Stomach (tissue), 4 donors: ENCODE measurements at regions not wholly inside any gene's neighbourhood (a gene's known extent, or its start where the extent isn't known, plus 50 kb on each side); places are given as distances from the start of the nearest gene placed in this dataset.

ENCODE experiments used
- POLR2A ChIP-seq, 4 donors: fragments of 450-650 bp; IDR thresholded peaks; one replicate each; pipeline ENCODE4 v1.6.1; 2016; ENCODE audit warnings: antibody characterized with exemption in 4 of 4, control low read depth in 2 of 4, mild to moderate bottlenecking in 1 of 4, moderate library complexity in 1 of 4
- POLR2AphosphoS5 ChIP-seq, 3 donors: sonication (generic); formaldehyde crosslinking; IDR thresholded peaks; one replicate each; pipeline ENCODE4 v1.6.1; 2016; ENCODE audit warnings: antibody characterized with exemption in 3 of 3
- TF ChIP-seq, protein P1 (sequence below), 7 experiments: fragments of 450-650 bp in 4 of 7; fragments of 200-600 bp in 3 of 7; sonication (generic) in 3 of 7; IDR thresholded peaks; one replicate each; pipeline ENCODE4 v1.5.1; 2016 to 2019; ENCODE audit warnings: antibody characterized with exemption in 7 of 7, control low read depth in 2 of 7, mild to moderate bottlenecking in 1 of 7

DNA sequence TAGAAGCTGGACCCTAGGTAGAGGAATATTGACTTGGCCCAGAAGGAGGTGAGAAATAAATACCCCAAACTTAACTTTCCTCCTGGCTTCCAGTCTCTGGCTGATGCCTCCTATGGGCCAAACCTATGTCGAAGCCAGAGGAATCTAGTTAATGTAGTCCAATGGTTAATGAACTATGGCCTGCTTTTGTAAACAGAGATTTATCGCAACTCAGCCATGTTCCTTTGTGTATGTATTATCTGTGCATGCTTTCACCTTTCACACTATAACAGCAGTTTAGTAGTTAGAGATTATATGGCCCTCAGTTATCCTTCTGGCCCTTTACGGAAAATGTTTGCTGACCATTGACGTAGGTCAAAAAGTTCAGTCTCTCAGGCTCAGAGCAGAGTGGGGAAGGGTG lies 67.3 kb upstream of the BARD1 start:
- TF ChIP-seq, protein P1, sequence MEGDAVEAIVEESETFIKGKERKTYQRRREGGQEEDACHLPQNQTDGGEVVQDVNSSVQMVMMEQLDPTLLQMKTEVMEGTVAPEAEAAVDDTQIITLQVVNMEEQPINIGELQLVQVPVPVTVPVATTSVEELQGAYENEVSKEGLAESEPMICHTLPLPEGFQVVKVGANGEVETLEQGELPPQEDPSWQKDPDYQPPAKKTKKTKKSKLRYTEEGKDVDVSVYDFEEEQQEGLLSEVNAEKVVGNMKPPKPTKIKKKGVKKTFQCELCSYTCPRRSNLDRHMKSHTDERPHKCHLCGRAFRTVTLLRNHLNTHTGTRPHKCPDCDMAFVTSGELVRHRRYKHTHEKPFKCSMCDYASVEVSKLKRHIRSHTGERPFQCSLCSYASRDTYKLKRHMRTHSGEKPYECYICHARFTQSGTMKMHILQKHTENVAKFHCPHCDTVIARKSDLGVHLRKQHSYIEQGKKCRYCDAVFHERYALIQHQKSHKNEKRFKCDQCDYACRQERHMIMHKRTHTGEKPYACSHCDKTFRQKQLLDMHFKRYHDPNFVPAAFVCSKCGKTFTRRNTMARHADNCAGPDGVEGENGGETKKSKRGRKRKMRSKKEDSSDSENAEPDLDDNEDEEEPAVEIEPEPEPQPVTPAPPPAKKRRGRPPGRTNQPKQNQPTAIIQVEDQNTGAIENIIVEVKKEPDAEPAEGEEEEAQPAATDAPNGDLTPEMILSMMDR (IDR thresholded peaks at IDR 0.05): no peak
- TF ChIP-seq POLR2A (IDR thresholded peaks at IDR 0.05) (no peak), POLR2AphosphoS5 (IDR thresholded peaks at IDR 0.05) (no peak)
